Neural cell (in vitro differentiated cells): ENCODE measurements at regions not wholly inside any gene's neighbourhood (a gene's known extent, or its start where the extent isn't known, plus 50 kb on each side); places are given as distances from the start of the nearest gene placed in this dataset.

Experiments used
- H2AFZ ChIP-seq: fragments of 200-600, 300-800 bp; sonication (generic), shearing (Covaris generic); 2 replicates; pipeline ENCODE4 v1.6.0; 2014; ENCODE audit warnings: low read depth, mild to moderate bottlenecking, antibody characterized with exemption, low read length, moderate library complexity
- H3F3A ChIP-seq: fragments of 200-600 bp; shearing (Covaris generic); 2 replicates; pipeline ENCODE4 v1.6.1; 2016; ENCODE audit warnings: mild to moderate bottlenecking, moderate library complexity, mixed read lengths, antibody characterized with exemption, low read length; ENCODE audit not compliant: insufficient read depth, poor library complexity, severe bottlenecking
- H3K27ac ChIP-seq: fragments of 200-600, 300-800 bp; sonication (generic), shearing (Covaris generic); 2 replicates; pipeline ENCODE4 v1.5.1; 2014; ENCODE audit warnings: mild to moderate bottlenecking, low read length, moderate library complexity
- H3K27me3 ChIP-seq: fragments of 300-800, 200-600 bp; sonication (generic), shearing (Covaris generic); 2 replicates; pipeline ENCODE4 v1.6.0; 2014; ENCODE audit warnings: mild to moderate bottlenecking, low read depth, low read length, moderate library complexity; ENCODE audit not compliant: insufficient read depth
- H3K36me3 ChIP-seq: fragments of 300-800, 200-600 bp; sonication (generic), shearing (Covaris generic); 2 replicates; pipeline ENCODE4 v1.5.1; 2014; ENCODE audit warnings: mild to moderate bottlenecking, antibody characterized with exemption, low read length, moderate library complexity; ENCODE audit not compliant: insufficient read depth
- H3K4me2 ChIP-seq: fragments of 300-800, 200-600 bp; sonication (generic), shearing (Covaris generic); 2 replicates; pipeline ENCODE4 v1.6.0; 2014; ENCODE audit warnings: mild to moderate bottlenecking, low read length
- H3K4me3 ChIP-seq: fragments of 300-800, 200-600 bp; sonication (generic), shearing (Covaris generic); 2 replicates; pipeline ENCODE4 v1.5.1; 2014; ENCODE audit warnings: mild to moderate bottlenecking, low read length, moderate library complexity
- H3K79me2 ChIP-seq: fragments of 200-600 bp; shearing (Covaris generic); replicated peaks from 2 replicates; pipeline ENCODE4 v1.6.0; 2014; ENCODE audit warnings: mild to moderate bottlenecking, low read length, moderate library complexity; ENCODE audit not compliant: insufficient read depth
- H3K9ac ChIP-seq: fragments of 300-800, 200-600 bp; sonication (generic), shearing (Covaris generic); 2 replicates; pipeline ENCODE4 v1.6.1; 2016; ENCODE audit warnings: mild to moderate bottlenecking, low read length, mixed read lengths
- H3K9me2 ChIP-seq: fragments of 200-600 bp; shearing (Covaris generic); 2 replicates; pipeline ENCODE4 v1.6.1; 2016; ENCODE audit warnings: mild to moderate bottlenecking, low read length, mixed read lengths; ENCODE audit not compliant: insufficient read depth
- H3K9me3 ChIP-seq: fragments of 200-600, 300-800 bp; sonication (generic), shearing (Covaris generic); 2 replicates; pipeline ENCODE4 v1.6.1; 2016; ENCODE audit warnings: mild to moderate bottlenecking, mixed run types, low read length, moderate library complexity, mixed read lengths
- H4K20me1 ChIP-seq: fragments of 200-600 bp; shearing (Covaris generic); 2 replicates; pipeline ENCODE4 v1.6.1; 2016; ENCODE audit warnings: mild to moderate bottlenecking, mixed run types; ENCODE audit not compliant: insufficient read depth
- EP300 ChIP-seq: fragments of 450-650 bp; conservative IDR thresholded peaks from 2 replicates; pipeline ENCODE4 v1.6.1; 2014; ENCODE audit warnings: antibody characterized with exemption, mild to moderate bottlenecking, moderate library complexity; ENCODE audit not compliant: poor library complexity, severe bottlenecking
- EZH2 ChIP-seq: fragments of 200-600, 300-800 bp; shearing (Covaris generic), sonication (generic); IDR thresholded peaks from 2 replicates; pipeline ENCODE4 v1.6.1; 2014; ENCODE audit warnings: antibody characterized with exemption, low read length, borderline replicate concordance, mild to moderate bottlenecking; ENCODE audit not compliant: insufficient read depth, poor library complexity, severe bottlenecking
- MXI1 ChIP-seq: fragments of 450-650 bp; conservative IDR thresholded peaks from 2 replicates; pipeline ENCODE4 v1.6.1; 2014; ENCODE audit warnings: antibody characterized with exemption, mild to moderate bottlenecking; ENCODE audit not compliant: poor library complexity, severe bottlenecking
- POLR2AphosphoS5 ChIP-seq: IDR thresholded peaks from 2 replicates; pipeline ENCODE4 v1.6.1; 2012
- RAD21 ChIP-seq: fragments of 450-650 bp; conservative IDR thresholded peaks from 2 replicates; pipeline ENCODE4 v1.6.1; 2014; ENCODE audit warnings: antibody characterized with exemption, mild to moderate bottlenecking, moderate library complexity
- SMC3 ChIP-seq: fragments of 450-650 bp; conservative IDR thresholded peaks from 2 replicates; pipeline ENCODE4 v1.6.1; 2014; ENCODE audit warnings: antibody characterized with exemption, mild to moderate bottlenecking, moderate library complexity; ENCODE audit not compliant: poor library complexity
- TAF1 ChIP-seq: IDR thresholded peaks from 2 replicates; pipeline ENCODE4 v1.6.1; 2012; ENCODE audit warnings: low read depth
- TF ChIP-seq, protein P1 (sequence below): fragments of 450-650 bp; IDR thresholded peaks from 2 replicates; pipeline ENCODE4 v1.5.1; 2014; ENCODE audit warnings: antibody characterized with exemption, mild to moderate bottlenecking, moderate library complexity; ENCODE audit not compliant: poor library complexity, severe bottlenecking
- TF ChIP-seq, protein P2 (sequence below): IDR thresholded peaks from 2 replicates; pipeline ENCODE4 v1.6.1; 2012; ENCODE audit warnings: borderline replicate concordance

DNA sequence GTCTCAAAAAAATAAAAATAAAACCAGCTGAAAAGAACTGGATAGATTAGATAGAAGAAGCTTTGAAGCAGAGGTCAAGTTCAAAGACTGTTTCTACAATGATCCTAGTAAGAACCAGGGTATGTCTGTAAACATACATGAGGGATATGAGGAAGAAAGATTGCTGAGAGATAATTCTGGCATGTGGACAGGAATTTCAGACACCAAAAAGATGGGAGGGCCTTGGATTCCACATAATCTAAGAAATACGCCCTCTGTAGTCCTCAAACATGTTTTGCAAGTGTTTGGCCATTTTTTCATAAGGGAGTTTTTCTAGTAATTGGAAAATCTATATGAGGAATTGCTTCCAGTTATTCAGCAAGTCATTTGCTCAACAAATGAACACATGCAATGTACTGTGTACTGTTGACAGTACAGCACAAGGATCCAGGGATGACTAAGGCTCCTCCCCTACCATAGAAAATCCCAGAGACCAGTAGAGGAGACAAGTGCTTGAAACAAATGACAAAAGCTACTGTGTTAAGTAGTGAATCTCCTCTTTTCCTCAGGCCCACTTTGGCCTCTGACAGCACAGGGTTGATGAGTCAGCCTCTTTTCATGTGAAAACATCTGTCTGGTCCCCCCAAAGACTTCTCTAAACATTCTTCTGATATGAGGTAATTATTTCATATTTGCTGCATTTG is 795.9 kb downstream of the MAFB start:
- Histone ChIP-seq H2AFZ (no peak overlapping the region), H3K4me2 (no peak overlapping the region), H3K9ac (no peak overlapping the region)

DNA sequence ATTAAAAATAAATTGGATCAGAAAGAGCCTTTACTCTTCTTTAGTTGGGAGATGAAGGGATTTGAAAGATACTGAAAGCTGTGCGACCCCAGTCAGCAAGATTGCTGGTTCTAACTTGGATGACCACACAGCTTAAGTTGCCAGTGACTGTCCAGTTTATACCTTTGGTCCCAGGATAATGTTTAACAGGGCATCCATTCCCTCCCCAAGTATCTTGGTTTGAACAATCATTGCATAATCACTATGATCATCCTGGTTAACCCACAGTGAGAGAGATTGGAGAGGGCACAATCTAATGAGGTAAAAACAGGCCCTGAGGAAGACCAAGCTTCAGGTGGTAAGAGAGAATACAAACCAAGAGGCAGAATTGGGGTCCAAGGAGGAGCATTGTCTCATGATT is 798.3 kb downstream of the MAFB start:
- H3K36me3 ChIP-seq: no peaks in the 10 kb centered on the region
- no peaks in the 10 kb centered on the region for H3K9me3 ChIP-seq
- H3K9me2 ChIP-seq: no peaks in the 10 kb centered on the region
- no peaks in the 10 kb centered on the region for H3F3A ChIP-seq
- H4K20me1 ChIP-seq: no peaks in the 10 kb centered on the region
- TF ChIP-seq, protein P1, sequence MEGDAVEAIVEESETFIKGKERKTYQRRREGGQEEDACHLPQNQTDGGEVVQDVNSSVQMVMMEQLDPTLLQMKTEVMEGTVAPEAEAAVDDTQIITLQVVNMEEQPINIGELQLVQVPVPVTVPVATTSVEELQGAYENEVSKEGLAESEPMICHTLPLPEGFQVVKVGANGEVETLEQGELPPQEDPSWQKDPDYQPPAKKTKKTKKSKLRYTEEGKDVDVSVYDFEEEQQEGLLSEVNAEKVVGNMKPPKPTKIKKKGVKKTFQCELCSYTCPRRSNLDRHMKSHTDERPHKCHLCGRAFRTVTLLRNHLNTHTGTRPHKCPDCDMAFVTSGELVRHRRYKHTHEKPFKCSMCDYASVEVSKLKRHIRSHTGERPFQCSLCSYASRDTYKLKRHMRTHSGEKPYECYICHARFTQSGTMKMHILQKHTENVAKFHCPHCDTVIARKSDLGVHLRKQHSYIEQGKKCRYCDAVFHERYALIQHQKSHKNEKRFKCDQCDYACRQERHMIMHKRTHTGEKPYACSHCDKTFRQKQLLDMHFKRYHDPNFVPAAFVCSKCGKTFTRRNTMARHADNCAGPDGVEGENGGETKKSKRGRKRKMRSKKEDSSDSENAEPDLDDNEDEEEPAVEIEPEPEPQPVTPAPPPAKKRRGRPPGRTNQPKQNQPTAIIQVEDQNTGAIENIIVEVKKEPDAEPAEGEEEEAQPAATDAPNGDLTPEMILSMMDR: no peak
- no peak for TF ChIP-seq POLR2AphosphoS5
- TF ChIP-seq MXI1: no peak
- no peak for TF ChIP-seq EZH2
- no peak for TF ChIP-seq EP300
- H3K79me2 ChIP-seq: no peaks in the 10 kb centered on the region
- H3K4me2 ChIP-seq: no peak overlapping the region
- H3K9ac ChIP-seq: no peak overlapping the region
- H3K27me3 ChIP-seq: no peaks in the 10 kb centered on the region
- H2AFZ ChIP-seq: no peak overlapping the region
- H3K27ac ChIP-seq: no peak overlapping the region
- no peak overlapping the region for H3K4me3 ChIP-seq

More for the DNA sequence above, 795.9 kb downstream of the MAFB start:
- Histone ChIP-seq H3K9me2 (no peaks in the 10 kb centered on the region), H3K27ac (no peak overlapping the region), H4K20me1 (no peaks in the 10 kb centered on the region), H3K36me3 (no peaks in the 10 kb centered on the region), H3K79me2 (no peaks in the 10 kb centered on the region), H3K27me3 (no peaks in the 10 kb centered on the region), H3F3A (no peaks in the 10 kb centered on the region), H3K4me3 (no peak overlapping the region), H3K9me3 (no peaks in the 10 kb centered on the region)
- TF ChIP-seq RAD21 (no peak), EZH2 (no peak), POLR2AphosphoS5 (no peak), TAF1 (no peak), EP300 (no peak), SMC3 (no peak), MXI1 (no peak)
- TF ChIP-seq, protein P2, sequence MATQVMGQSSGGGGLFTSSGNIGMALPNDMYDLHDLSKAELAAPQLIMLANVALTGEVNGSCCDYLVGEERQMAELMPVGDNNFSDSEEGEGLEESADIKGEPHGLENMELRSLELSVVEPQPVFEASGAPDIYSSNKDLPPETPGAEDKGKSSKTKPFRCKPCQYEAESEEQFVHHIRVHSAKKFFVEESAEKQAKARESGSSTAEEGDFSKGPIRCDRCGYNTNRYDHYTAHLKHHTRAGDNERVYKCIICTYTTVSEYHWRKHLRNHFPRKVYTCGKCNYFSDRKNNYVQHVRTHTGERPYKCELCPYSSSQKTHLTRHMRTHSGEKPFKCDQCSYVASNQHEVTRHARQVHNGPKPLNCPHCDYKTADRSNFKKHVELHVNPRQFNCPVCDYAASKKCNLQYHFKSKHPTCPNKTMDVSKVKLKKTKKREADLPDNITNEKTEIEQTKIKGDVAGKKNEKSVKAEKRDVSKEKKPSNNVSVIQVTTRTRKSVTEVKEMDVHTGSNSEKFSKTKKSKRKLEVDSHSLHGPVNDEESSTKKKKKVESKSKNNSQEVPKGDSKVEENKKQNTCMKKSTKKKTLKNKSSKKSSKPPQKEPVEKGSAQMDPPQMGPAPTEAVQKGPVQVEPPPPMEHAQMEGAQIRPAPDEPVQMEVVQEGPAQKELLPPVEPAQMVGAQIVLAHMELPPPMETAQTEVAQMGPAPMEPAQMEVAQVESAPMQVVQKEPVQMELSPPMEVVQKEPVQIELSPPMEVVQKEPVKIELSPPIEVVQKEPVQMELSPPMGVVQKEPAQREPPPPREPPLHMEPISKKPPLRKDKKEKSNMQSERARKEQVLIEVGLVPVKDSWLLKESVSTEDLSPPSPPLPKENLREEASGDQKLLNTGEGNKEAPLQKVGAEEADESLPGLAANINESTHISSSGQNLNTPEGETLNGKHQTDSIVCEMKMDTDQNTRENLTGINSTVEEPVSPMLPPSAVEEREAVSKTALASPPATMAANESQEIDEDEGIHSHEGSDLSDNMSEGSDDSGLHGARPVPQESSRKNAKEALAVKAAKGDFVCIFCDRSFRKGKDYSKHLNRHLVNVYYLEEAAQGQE: no peak
- TF ChIP-seq, protein P1: no peak
